H9 (cell line): ENCODE measurements at regions not wholly inside any gene's neighbourhood (a gene's known extent, or its start where the extent isn't known, plus 50 kb on each side); places are given as distances from the start of the nearest gene placed in this dataset.

Source experiments
- DNase-seq: peaks from one replicate; pipeline ENCODE4 v3.0.0-alpha.2; 2017
- H2AFZ ChIP-seq: one replicate; pipeline ENCODE4 v1.6.1; 2013; ENCODE audit warnings: mild to moderate bottlenecking, low read length, control low read depth, moderate library complexity
- H2AK5ac ChIP-seq: 2 replicates; pipeline ENCODE4 v1.6.1; 2013; ENCODE audit warnings: low read length, control low read depth, mixed read lengths; ENCODE audit not compliant: insufficient read length
- H2BK120ac ChIP-seq: one replicate; pipeline ENCODE4 v1.6.1; 2013; ENCODE audit warnings: low read depth, mild to moderate bottlenecking, low read length, control low read depth, inconsistent platforms; ENCODE audit not compliant: poor library complexity, severe bottlenecking
- H2BK12ac ChIP-seq: 2 replicates; pipeline ENCODE4 v1.6.1; 2013; ENCODE audit warnings: low read length, control low read depth, mixed read lengths, low read depth; ENCODE audit not compliant: insufficient read length
- H2BK15ac ChIP-seq: 2 replicates; pipeline ENCODE4 v1.6.1; 2013; ENCODE audit warnings: low read depth, low read length, control low read depth
- H2BK20ac ChIP-seq: one replicate; pipeline ENCODE4 v1.6.1; 2013; ENCODE audit warnings: low read depth, mild to moderate bottlenecking, low read length, control low read depth, inconsistent platforms; ENCODE audit not compliant: poor library complexity, severe bottlenecking
- H2BK5ac ChIP-seq: 2 replicates; pipeline ENCODE4 v1.6.1; 2013; ENCODE audit warnings: low read length, control low read depth, mixed read lengths; ENCODE audit not compliant: insufficient read length
- H3K14ac ChIP-seq: 2 replicates; pipeline ENCODE4 v1.6.1; 2013; ENCODE audit warnings: low read length, control low read depth; ENCODE audit not compliant: insufficient read depth
- H3K18ac ChIP-seq: 2 replicates; pipeline ENCODE4 v1.6.1; 2013; ENCODE audit warnings: low read depth, mild to moderate bottlenecking, mixed read lengths, low read length, control low read depth; ENCODE audit not compliant: insufficient read length
- H3K23ac ChIP-seq: 2 replicates; pipeline ENCODE4 v1.6.1; 2013; ENCODE audit warnings: low read length, control low read depth, mixed read lengths, low read depth; ENCODE audit not compliant: insufficient read length
- H3K23me2 ChIP-seq: 2 replicates; pipeline ENCODE4 v1.6.1; 2013; ENCODE audit warnings: low read depth, mild to moderate bottlenecking, mixed read lengths, low read length, control low read depth; ENCODE audit not compliant: insufficient read length, poor library complexity, severe bottlenecking
- H3K27ac ChIP-seq: 2 replicates; pipeline ENCODE4 v1.5.1; 2013; ENCODE audit warnings: low read length, control low read depth, mixed read lengths, low read depth; ENCODE audit not compliant: insufficient read length
- H3K27me3 ChIP-seq: 2 replicates; pipeline ENCODE4 v1.6.1; 2013; ENCODE audit warnings: low read length, control low read depth, inconsistent platforms; ENCODE audit not compliant: insufficient read depth
- H3K4ac ChIP-seq: 2 replicates; pipeline ENCODE4 v1.6.1; 2013; ENCODE audit warnings: low read depth, mild to moderate bottlenecking, control low read depth, inconsistent platforms, low read length, moderate library complexity
- H3K4me1 ChIP-seq: 2 replicates; pipeline ENCODE4 v1.6.1; 2013; ENCODE audit warnings: low read length, control low read depth, inconsistent platforms; ENCODE audit not compliant: insufficient read depth
- H3K4me2 ChIP-seq: 2 replicates; pipeline ENCODE4 v1.6.1; 2013; ENCODE audit warnings: low read length, control low read depth, mixed read lengths; ENCODE audit not compliant: insufficient read length, insufficient read depth
- H3K56ac ChIP-seq: 2 replicates; pipeline ENCODE4 v1.6.1; 2013; ENCODE audit warnings: low read depth, mild to moderate bottlenecking, mixed read lengths, low read length, control low read depth; ENCODE audit not compliant: insufficient read length
- H3K79me1 ChIP-seq: 2 replicates; pipeline ENCODE4 v1.6.1; 2013; ENCODE audit warnings: low read depth, mild to moderate bottlenecking, moderate library complexity, low read length, control low read depth, inconsistent platforms; ENCODE audit not compliant: insufficient read depth, poor library complexity, severe bottlenecking
- H3K79me2 ChIP-seq: 2 replicates; pipeline ENCODE4 v1.6.1; 2013; ENCODE audit warnings: low read length, control low read depth, inconsistent platforms; ENCODE audit not compliant: insufficient read depth
- H3K9ac ChIP-seq: 2 replicates; pipeline ENCODE4 v1.6.1; 2013; ENCODE audit warnings: low read length, control low read depth, mixed read lengths; ENCODE audit not compliant: insufficient read length; ENCODE audit errors: extremely low read depth
- H3K9me3 ChIP-seq: one replicate; pipeline ENCODE4 v1.6.1; 2013; ENCODE audit warnings: low read depth, low read length, inconsistent platforms; ENCODE audit not compliant: control insufficient read depth
- H3T11ph ChIP-seq: one replicate; pipeline ENCODE4 v1.6.1; 2013; ENCODE audit warnings: mild to moderate bottlenecking, low read length, control low read depth, inconsistent platforms
- H4K20me1 ChIP-seq: one replicate; pipeline ENCODE4 v1.6.1; 2013; ENCODE audit not compliant: control insufficient read depth, insufficient read length, insufficient read depth
- H4K5ac ChIP-seq: 2 replicates; pipeline ENCODE4 v1.6.1; 2013; ENCODE audit warnings: low read depth, mild to moderate bottlenecking, mixed read lengths, low read length, control low read depth; ENCODE audit not compliant: insufficient read length
- H4K8ac ChIP-seq: replicated peaks from 2 replicates; pipeline ENCODE4 v1.6.1; 2013; ENCODE audit warnings: low read length, control low read depth, mixed read lengths, low read depth; ENCODE audit not compliant: insufficient read length
- H4K91ac ChIP-seq: 2 replicates; pipeline ENCODE4 v1.6.1; 2013; ENCODE audit warnings: low read depth, mild to moderate bottlenecking, moderate library complexity, mixed read lengths, low read length, control low read depth; ENCODE audit not compliant: insufficient read length
- H3K27ac Mint-ChIP-seq, 3 experiments: 2 replicates in 2 of 3; 3 replicates in 1 of 3; pipeline ENCODE4 v1.8.0; 2020 to 2021; ENCODE audit warnings: mixed read lengths in 3 of 3, mild to moderate bottlenecking in 1 of 3, moderate library complexity in 1 of 3
- H3K27me3 Mint-ChIP-seq: 2 replicates; pipeline ENCODE4 v1.8.0; 2021; ENCODE audit warnings: low read depth, mild to moderate bottlenecking, moderate library complexity, mixed read lengths
- H3K36me3 Mint-ChIP-seq, 3 experiments: 2 replicates in 2 of 3; 3 replicates in 1 of 3; pipeline ENCODE4 v1.8.0; 2020 to 2021; ENCODE audit warnings: low read depth in 3 of 3, mixed read lengths in 3 of 3; ENCODE audit not compliant: insufficient read depth in 1 of 3
- H3K4me1 Mint-ChIP-seq, 2 experiments: 2 replicates each; pipeline ENCODE4 v1.8.0; 2020; ENCODE audit warnings: mixed read lengths in 2 of 2
- H3K4me3 Mint-ChIP-seq, 2 experiments: 2 replicates in 1 of 2; 3 replicates in 1 of 2; pipeline ENCODE4 v1.8.0; 2020 to 2021; ENCODE audit warnings: mild to moderate bottlenecking in 2 of 2, mixed read lengths in 2 of 2, moderate library complexity in 1 of 2
- H3K9me3 Mint-ChIP-seq, 2 experiments: 2 replicates in 1 of 2; 3 replicates in 1 of 2; pipeline ENCODE4 v1.8.0; 2020; ENCODE audit warnings: mild to moderate bottlenecking in 2 of 2, mixed read lengths in 2 of 2, moderate library complexity in 1 of 2
- CTCF ChIP-seq: fragments of 200-600 bp; sonication (generic); conservative IDR thresholded peaks from 3 replicates; pipeline ENCODE4 v1.8.0; 2021; ENCODE audit warnings: antibody characterized with exemption, mild to moderate bottlenecking
- WGBS: extraction: QIAGEN DNeasy Blood & Tissue Kit; methylation state at CpG from one replicate; pipeline ENCODE4 v1.1.7; 2013; ENCODE audit warnings: missing lambda C conversion rate, low lambda C conversion rate, mixed read lengths; ENCODE audit not compliant: insufficient read length; ENCODE audit errors: extremely low coverage; 5-methylcytosine and 5-hydroxymethylcytosine counted together

- Histone ChIP-seq H3K4me1 (peaks cover 4% of the 10 kb centered on the region; the same call in 1 of the 2 replicates), H3K23ac (no peak overlapping the region), H4K5ac (no peak overlapping the region), H4K20me1 (no peaks in the 10 kb centered on the region), H3K79me1 (no peaks in the 10 kb centered on the region), H3K18ac (no peak overlapping the region), H3K79me2 (no peaks in the 10 kb centered on the region), H3K23me2 (no peaks in the 10 kb centered on the region), H2BK15ac (no peak overlapping the region), H3K9ac (no peak overlapping the region), H2BK120ac (no peak overlapping the region), H4K8ac (no peak overlapping the region), H3T11ph (no peak overlapping the region), H3K14ac (no peak overlapping the region), H3K4me2 (peak overlapping the region; percentile 3), H2BK5ac (no peak overlapping the region), H2BK20ac (no peak overlapping the region), H3K27ac (no peak overlapping the region), H3K4ac (no peak overlapping the region), H2AFZ (peak overlapping the region; percentile 24), H4K91ac (no peak overlapping the region), H3K9me3 (no peaks in the 10 kb centered on the region), H2BK12ac (no peak overlapping the region), H2AK5ac (no peak overlapping the region), H3K56ac (no peak overlapping the region), H3K27me3 (no peaks in the 10 kb centered on the region)
- Mint-ChIP-seq H3K27me3 (no peaks in the 10 kb centered on the region), H3K9me3 (peaks cover 2 to 5% of the 10 kb centered on the region in 2 experiments; a peak in 3 of 5 replicates), H3K36me3 (peaks cover 0 to 5% (median 0%) of the 10 kb centered on the region in 3 experiments; a peak in 2 of 7 replicates), H3K4me3 (no peak overlapping the region), H3K27ac (peak overlapping the region; percentile 5 to 96 (median 10); a peak in 5 of 7 replicates), H3K4me1 (peaks cover 38 to 58% of the 10 kb centered on the region in 2 experiments)
- no CpG with 5 or more reads among the region's 6 CpGs for WGBS
- peak; percentile 51 for DNase-seq
- TF ChIP-seq CTCF = no peak
These were observed 60.6 kb upstream of the ADAMTS9 start for GRCh38 chr3:64748244-64748904.
